Colon (tissue), 2 donors: ENCODE measurements at regions not wholly inside any gene's neighbourhood (a gene's known extent, or its start where the extent isn't known, plus 50 kb on each side); places are given as distances from the start of the nearest gene placed in this dataset.
"Not testable (repeated sequence)": the region's sequence is repeated elsewhere in the genome, so short reads cannot be mapped to it uniquely, and the experiment has no call there.

Experiments
- FAIRE-seq: peaks from 2 replicates; lab custom pipeline; 2012; peaks lifted over from hg19 to GRCh38; lab: Jason Lieb, UNC
- donor health status: control.
- donor health status: control.

GRCh38 chr14:21985081-21985480, 311.5 kb upstream of the OR4E1 start:
- FAIRE-seq: no peak

- no peak for FAIRE-seq
Measured at GRCh38 chr14:21978999-21979314, 305.3 kb upstream of the OR4E1 start.

DNA sequence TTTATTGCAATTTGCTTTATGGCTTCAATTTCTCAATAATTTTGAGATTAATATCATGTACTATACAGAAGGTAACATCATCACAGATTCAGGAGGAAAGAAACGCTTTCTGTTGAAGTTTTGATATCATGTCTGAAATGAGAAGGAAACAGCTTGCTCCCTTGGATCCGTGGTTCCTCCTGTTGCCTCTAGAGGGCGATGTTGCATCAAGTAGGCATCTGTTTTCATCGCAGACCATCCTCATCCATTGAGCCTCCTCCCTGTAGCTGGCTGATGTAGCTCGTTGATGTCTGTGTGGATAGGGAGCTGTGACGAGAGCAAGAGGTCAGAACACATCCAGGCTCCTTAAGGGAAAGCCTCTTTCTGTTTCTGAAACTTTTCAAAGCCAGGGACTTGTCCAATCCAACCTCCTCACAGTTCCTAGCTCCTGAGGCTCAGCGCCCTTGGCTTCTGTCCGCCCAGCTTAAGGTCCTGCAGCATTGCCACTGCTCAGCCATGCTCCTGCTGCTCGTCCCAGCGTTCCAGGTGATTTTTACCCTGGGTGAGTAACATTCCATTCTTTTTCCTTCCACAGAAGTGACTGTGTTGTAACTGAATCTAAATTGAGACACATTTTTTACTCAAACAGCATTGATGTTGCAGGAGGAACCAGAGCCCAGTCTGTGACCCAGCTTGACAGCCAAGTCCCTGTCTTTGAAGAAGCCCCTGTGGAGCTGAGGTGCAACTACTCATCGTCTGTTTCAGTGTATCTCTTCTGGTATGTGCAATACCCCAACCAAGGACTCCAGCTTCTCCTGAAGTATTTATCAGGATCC, 304.8 kb upstream of the OR4E1 start:
- FAIRE-seq: no peak

DNA sequence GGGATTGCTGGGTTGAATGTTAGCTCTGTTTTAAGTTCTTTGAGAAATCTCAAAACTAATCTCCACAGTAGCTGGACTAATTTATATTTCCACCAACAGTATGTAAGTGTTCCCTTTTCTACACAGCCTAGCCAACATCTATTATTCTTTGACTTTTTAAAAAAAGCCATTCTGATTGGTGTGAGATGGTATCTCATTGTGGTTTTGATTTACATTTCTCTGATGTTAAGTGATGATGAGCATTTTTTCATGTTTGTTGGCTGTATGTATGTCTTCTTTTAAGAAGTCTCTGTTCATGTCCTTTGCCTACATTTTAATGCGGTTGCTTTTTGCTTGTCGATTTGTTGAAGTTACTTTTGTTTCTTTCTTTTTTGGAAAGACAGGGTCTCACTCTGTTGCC, 301.1 kb upstream of the OR4E1 start:
- FAIRE-seq: no peak

DNA sequence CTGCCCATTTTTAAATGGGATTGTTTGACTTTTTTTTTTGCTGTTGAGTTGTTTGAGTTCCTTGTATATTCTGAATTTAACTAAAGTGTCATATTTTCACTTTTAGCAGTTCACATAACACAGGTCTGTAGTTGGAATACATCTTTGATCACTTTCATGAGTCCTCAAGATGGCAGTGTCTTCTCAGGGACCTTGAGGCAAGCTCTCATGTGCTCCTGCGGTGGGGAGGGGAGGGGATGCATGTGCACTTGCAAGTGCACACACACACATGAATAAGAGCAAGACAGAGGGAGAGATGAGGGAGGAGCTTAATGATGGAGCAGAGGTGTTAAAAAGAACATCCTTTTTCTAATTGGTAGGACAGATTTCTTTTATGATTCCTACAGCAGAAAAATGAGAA, 291.4 kb upstream of the OR4E1 start:
- FAIRE-seq: no peak

DNA sequence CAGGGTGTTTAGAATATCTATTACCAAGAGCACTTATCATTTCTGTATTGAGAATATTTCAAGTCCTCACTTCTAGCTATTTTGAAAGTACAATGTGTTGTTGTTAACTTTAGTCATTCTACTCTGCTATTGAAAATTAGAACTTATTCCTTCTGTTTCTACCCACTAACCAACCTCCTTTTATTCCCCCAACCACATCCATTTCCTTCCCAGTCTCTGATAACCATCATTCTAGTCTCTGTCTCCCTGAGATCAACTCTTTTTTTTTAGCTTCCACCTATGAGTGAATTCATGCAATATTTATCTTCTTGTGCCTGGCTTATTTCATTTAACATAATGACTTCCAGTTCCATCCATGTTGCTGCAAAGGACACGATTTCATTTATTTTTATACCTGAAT, 290.6 kb upstream of the OR4E1 start:
- FAIRE-seq: no peak

DNA sequence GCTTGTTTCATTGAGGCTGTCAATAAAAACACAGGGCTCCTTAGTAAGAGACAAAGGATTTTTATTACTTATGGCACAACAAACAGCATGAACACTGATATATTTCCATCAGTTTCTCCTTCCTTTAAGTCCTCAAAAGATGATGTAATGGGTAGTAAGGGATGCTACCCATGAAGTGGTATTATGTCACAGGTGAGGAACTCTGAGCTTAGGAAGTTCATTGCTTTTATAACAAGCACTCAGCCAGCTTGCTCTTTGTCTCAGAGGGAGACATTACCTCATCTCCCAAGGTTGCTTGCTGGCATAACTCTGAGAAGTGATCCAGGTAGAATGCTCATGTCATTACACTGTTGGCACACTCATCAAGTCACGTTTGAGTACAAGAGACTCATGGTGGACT, 287.0 kb upstream of the OR4E1 start:
- FAIRE-seq: no peak

- FAIRE-seq: no peak
Measured at GRCh38 chr14:21941885-21942284, 268.3 kb upstream of the OR4E1 start.

GRCh38 chr14:21940887-21941856, 267.6 kb upstream of the OR4E1 start:
- FAIRE-seq: no peak

- no peak for FAIRE-seq
Measured at GRCh38 chr14:21939836-21940235, 266.2 kb upstream of the OR4E1 start.

DNA sequence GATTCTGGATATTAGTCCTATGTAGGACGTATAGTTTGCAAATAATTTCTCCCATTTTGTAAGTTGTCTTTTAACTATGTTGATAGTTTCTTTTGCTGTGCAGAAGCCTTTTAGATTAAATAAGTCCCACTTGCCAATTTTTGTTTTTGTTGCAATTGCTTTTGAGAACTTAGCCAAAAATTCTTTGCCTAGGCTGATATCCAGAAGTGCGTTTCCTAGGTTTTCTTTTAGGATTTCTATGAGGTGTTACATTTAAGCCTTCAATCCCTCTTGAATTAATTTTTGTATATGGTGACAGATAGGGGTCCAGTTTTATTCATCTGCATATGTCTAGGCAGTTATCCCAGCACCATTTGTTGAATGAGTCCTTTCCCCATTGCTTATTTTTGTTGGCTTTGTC, 264.4 kb upstream of the OR4E1 start:
- FAIRE-seq: no peak

- FAIRE-seq: no peak
Measured at GRCh38 chr14:21933681-21934080, 260.1 kb upstream of the OR4E1 start.

GRCh38 chr14:21924479-21924878, 250.9 kb upstream of the OR4E1 start:
- FAIRE-seq: no peak

DNA sequence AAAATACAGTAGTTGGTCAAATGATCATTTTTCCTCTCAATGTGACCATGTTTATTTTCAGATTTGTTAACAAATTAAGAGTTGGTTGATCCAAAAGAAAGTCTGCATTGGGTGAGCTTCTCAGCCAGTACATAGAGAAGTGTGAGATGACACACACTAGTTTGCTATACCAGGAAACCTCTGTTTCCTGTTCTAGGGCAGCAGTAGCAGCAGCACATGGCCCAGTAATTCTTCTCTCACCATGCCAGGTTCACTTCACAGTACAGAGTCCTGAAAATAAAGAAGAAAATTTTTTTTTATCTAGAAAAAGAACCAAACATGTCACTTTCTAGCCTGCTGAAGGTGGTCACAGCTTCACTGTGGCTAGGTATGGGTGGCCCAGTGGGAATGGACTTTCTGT, 250.2 kb upstream of the OR4E1 start:
- no peak for FAIRE-seq

DNA sequence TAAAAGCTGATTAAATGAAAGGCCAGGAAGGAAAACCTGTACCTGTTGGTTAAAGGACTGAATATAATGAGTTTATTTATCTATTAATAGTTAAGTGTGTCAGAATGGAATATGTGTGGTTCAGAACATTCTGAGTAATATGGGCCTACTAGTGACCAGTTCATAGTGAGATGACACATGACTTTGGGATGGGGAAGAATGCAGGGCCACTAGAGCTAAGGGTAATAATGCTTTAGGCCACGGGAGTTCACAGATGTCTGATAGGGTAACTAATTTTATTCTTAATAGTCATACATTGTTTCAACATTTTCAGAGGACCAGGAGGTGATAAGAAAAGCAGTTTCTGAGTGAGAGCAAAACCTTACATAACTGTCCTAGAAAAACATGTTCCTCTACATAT, 247.8 kb upstream of the OR4E1 start:
- no peak for FAIRE-seq

- FAIRE-seq: no peak
Measured at GRCh38 chr14:21917699-21918436, 244.2 kb upstream of the OR4E1 start.

DNA sequence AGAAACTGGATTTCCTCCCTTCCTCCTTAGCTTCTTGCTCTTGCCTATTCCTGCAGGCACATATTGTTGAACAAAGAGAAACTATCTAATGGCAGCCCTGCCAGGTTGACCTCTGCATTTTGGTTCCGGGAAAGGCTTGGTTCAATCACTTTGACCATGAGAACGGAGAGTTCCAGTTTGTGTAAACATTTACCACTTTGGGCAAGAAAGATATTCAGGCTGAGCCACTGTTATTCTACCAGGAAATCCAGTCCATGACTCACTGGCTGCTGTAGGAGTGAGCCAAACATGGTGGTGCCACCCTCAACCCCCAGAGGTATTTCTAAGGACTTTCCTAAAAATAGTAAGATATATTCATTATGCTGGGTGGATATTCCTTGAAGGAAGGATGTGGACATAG, 242.2 kb upstream of the OR4E1 start:
- no peak for FAIRE-seq

DNA sequence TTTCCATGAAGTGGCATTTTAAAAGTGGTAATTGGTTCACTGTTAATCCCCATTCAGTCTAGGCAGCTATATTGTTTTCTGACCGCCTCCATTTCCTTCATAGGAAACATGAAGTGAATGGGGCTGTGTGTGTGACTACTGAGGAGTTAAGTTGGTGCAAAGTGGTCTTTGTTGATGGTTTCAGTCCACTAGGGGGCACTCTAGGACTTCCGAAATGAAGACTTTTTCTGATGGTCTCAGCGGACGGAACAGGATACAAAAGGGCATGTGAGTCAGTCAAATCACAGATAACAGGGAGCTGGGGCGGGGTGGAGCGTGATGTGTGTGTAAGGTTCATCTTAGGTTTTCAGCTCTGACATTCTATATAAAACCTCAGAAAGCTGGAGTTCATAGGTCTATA, 240.1 kb upstream of the OR4E1 start:
- FAIRE-seq: no peak

- no peak for FAIRE-seq
Measured at GRCh38 chr14:21912367-21912766, 238.7 kb upstream of the OR4E1 start.

GRCh38 chr14:21911877-21912276, 238.3 kb upstream of the OR4E1 start:
- FAIRE-seq: no peak

DNA sequence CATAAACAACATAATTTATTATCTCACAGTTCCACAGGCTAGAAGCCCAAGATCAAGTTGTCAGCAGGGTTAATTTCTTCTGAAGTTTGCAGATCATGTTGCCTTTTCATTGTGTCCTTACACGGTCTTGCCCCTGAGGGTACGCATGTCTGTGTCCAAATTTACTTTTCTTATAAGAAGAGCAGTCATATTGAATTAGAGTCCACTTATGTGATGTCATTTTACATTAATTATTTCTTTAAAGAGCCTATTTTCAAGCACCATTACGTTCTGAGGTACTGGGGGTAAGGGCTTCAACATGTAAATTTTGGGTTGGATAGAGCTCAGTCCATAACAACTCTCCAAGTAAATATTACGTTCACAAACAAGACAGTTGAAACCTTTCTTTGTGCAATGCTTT, 236.6 kb upstream of the OR4E1 start:
- FAIRE-seq: no peak

- no peak for FAIRE-seq
Measured at GRCh38 chr14:21902561-21903181, 229.1 kb upstream of the OR4E1 start.

DNA sequence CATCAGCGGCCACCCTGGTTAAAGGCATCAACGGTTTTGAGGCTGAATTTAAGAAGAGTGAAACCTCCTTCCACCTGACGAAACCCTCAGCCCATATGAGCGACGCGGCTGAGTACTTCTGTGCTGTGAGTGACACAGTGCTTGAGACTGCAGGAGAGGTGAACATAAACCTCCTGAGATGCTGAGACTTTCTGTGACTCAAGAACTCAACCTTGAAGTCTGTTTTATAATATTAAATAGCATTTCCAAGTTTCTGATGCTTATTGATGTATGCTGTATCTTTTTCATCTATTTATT, 221.2 kb upstream of the OR4E1 start:
- FAIRE-seq: not testable (repeated sequence)
